HL-60 (cell line): ENCODE measurements at regions not wholly inside any gene's neighbourhood (a gene's known extent, or its start where the extent isn't known, plus 50 kb on each side); places are given as distances from the start of the nearest gene placed in this dataset.

Source experiments
- DNase-seq, 2 experiments: peaks; one replicate each; pipeline ENCODE4 v3.0.0-alpha.2; 2010 to 2020; ENCODE audit warnings: low read depth in 1 of 2, low spot score in 1 of 2
- H3K27ac ChIP-seq: fragments of 250-450 bp; sonication (Bioruptor Pico); replicated peaks from 2 replicates; pipeline ENCODE4 v1.5.1; 2020; ENCODE audit warnings: mild to moderate bottlenecking, moderate library complexity
- H3K27me3 ChIP-seq: fragments of 250-450 bp; sonication (Bioruptor Pico); 2 replicates; pipeline ENCODE4 v1.5.1; 2021; ENCODE audit warnings: mild to moderate bottlenecking, moderate library complexity; ENCODE audit not compliant: insufficient read depth, poor library complexity, severe bottlenecking
- H3K4me3 ChIP-seq: replicated peaks from 2 replicates; pipeline ENCODE4 v1.5.1; 2011; ENCODE audit warnings: mild to moderate bottlenecking, control low read depth, low read length; ENCODE audit not compliant: insufficient read depth
- GABPA ChIP-seq: IDR thresholded peaks from 2 replicates; pipeline ENCODE4 v1.6.1; 2012; ENCODE audit warnings: low read depth
- POLR2AphosphoS5 ChIP-seq: IDR thresholded peaks from 2 replicates; pipeline ENCODE4 v1.6.1; 2012; ENCODE audit warnings: low read depth
- SPI1 ChIP-seq: IDR thresholded peaks from 2 replicates; pipeline ENCODE4 v1.6.1; 2012; ENCODE audit warnings: low read depth, mild to moderate bottlenecking, borderline replicate concordance
- TF ChIP-seq, protein P1 (sequence below): IDR thresholded peaks from 2 replicates; pipeline ENCODE4 v1.6.1; 2012; ENCODE audit warnings: low read depth; ENCODE audit not compliant: insufficient replicate concordance
- TF ChIP-seq, protein P2 (sequence below): IDR thresholded peaks from one replicate; pipeline ENCODE4 v1.5.1; 2011; ENCODE audit warnings: low read length, control low read depth, inconsistent platforms; ENCODE audit not compliant: insufficient read depth

DNA sequence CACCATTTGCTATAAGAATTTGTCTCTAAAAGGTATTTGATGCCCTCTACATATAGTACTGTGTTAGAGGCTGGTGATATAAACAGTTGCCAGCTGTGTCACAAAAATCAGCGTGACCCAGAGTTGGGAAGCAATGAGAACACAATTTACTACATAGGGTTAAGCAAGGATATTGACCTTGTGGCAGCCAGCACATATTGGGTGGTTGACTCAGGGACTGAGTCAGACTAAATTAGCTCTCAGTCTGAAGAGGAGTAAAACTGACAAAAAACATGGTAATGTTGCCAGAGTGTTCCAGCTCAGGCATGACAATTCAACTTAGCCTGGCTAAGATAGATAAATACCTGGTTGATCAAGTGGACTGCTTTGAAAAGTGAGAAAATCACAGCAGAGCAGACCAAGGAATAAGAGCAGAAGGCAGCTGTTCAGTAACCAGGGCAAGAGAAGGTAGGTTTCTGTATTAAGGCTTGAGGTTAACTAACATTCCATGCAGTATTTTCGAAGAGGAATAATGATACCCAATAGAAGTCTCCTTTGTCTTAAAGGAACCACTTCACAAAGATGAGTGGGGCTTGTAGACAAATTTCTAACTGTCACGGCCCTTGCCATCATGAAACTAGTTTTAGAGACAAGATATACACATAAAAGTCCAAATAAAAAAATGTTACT, 108.2 kb upstream of the ERBB4 start:
- H3K4me3 ChIP-seq: no peak overlapping the region
- H3K27ac ChIP-seq: no peak overlapping the region
- no peaks in the 10 kb centered on the region for H3K27me3 ChIP-seq
- no peak for DNase-seq
- no peak for TF ChIP-seq GABPA
- TF ChIP-seq, protein P1, sequence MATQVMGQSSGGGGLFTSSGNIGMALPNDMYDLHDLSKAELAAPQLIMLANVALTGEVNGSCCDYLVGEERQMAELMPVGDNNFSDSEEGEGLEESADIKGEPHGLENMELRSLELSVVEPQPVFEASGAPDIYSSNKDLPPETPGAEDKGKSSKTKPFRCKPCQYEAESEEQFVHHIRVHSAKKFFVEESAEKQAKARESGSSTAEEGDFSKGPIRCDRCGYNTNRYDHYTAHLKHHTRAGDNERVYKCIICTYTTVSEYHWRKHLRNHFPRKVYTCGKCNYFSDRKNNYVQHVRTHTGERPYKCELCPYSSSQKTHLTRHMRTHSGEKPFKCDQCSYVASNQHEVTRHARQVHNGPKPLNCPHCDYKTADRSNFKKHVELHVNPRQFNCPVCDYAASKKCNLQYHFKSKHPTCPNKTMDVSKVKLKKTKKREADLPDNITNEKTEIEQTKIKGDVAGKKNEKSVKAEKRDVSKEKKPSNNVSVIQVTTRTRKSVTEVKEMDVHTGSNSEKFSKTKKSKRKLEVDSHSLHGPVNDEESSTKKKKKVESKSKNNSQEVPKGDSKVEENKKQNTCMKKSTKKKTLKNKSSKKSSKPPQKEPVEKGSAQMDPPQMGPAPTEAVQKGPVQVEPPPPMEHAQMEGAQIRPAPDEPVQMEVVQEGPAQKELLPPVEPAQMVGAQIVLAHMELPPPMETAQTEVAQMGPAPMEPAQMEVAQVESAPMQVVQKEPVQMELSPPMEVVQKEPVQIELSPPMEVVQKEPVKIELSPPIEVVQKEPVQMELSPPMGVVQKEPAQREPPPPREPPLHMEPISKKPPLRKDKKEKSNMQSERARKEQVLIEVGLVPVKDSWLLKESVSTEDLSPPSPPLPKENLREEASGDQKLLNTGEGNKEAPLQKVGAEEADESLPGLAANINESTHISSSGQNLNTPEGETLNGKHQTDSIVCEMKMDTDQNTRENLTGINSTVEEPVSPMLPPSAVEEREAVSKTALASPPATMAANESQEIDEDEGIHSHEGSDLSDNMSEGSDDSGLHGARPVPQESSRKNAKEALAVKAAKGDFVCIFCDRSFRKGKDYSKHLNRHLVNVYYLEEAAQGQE: no peak
- TF ChIP-seq, protein P2, sequence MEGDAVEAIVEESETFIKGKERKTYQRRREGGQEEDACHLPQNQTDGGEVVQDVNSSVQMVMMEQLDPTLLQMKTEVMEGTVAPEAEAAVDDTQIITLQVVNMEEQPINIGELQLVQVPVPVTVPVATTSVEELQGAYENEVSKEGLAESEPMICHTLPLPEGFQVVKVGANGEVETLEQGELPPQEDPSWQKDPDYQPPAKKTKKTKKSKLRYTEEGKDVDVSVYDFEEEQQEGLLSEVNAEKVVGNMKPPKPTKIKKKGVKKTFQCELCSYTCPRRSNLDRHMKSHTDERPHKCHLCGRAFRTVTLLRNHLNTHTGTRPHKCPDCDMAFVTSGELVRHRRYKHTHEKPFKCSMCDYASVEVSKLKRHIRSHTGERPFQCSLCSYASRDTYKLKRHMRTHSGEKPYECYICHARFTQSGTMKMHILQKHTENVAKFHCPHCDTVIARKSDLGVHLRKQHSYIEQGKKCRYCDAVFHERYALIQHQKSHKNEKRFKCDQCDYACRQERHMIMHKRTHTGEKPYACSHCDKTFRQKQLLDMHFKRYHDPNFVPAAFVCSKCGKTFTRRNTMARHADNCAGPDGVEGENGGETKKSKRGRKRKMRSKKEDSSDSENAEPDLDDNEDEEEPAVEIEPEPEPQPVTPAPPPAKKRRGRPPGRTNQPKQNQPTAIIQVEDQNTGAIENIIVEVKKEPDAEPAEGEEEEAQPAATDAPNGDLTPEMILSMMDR: no peak
- TF ChIP-seq POLR2AphosphoS5: no peak
- TF ChIP-seq SPI1: no peak

DNA sequence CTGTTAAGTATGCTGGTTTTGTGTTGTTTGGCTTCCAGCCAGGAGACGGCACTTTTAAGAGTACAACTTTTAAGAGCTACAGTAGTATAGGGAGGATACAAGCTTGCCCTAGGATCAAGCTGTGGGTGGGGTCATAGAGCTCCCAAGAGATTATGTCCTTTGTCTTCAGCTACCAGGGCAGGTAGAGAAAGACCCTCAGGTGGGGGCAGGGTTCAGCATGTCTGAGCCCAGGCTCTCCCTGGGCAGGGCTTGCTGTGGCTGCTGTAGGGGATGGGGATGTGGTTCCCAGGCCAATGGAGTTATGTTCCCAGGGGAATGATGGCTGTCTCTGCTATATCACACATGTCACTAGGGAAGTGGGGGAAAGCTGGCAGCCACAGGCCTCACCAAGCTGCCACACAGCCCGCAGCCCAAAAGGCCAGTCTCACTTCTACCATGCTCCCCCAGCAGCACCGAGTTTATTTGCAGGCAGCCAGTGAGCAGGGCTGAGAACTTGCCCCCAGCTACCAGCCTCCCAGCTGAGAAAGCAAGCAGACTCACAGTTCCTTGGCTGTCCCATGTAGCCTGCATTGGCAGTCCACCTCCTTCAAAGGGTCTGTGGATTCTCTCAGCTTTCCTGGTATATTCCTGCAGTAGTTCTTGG, 105.7 kb upstream of the ERBB4 start:
- TF ChIP-seq GABPA (no peak), POLR2AphosphoS5 (no peak), SPI1 (no peak)
- TF ChIP-seq, protein P2: no peak
- TF ChIP-seq, protein P1: no peak
- no peaks in the 10 kb centered on the region for H3K27me3 ChIP-seq

DNA sequence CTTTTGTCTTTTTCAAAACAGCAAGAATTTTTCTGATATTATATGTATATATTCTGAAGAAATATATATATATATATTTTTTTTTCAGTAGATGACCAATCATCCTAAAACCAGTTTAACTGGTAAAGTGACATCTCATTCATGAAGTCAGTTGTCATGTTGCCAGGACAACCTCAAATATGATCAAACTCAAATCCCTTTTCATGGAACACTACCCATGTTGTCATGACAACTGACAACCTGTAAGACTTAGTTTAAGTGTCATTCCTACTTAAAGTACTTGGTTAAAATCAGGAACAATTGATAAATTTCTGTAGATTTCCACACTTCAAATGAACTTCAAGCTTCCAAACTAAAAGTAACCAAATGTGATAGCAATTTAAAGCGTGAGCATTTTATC, 101.8 kb upstream of the ERBB4 start:
- TF ChIP-seq SPI1: no peak
- H3K27me3 ChIP-seq: no peaks in the 10 kb centered on the region
- DNase-seq: no peak
- H3K27ac ChIP-seq: no peak overlapping the region
- no peak overlapping the region for H3K4me3 ChIP-seq

More for the DNA sequence above, 105.7 kb upstream of the ERBB4 start:
- no peak for DNase-seq
- H3K27ac ChIP-seq: no peak overlapping the region
- no peak overlapping the region for H3K4me3 ChIP-seq

DNA sequence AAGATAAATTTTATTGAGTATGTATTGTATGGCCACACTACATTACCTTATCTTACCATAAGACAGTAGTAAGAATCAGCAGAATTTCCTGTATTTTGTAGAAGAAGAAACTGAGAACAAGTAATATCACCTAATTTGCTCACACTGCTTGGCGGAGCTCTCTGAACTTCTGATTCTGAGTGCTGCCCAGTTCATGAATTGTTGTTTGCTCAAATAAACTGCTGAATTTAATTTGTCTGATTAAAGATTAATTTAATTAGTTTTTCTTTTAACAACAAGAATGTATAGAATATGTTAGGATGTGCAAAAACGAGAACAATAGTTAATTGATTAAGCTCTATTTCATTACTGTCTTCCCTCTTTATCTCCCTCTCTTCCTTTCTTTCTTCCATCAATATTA, 100.1 kb upstream of the ERBB4 start:
- no peaks in the 10 kb centered on the region for H3K27me3 ChIP-seq
- H3K4me3 ChIP-seq: no peak overlapping the region
- H3K27ac ChIP-seq: no peak overlapping the region
- no peak for DNase-seq
- TF ChIP-seq SPI1: no peak
- TF ChIP-seq, protein P1: no peak
- TF ChIP-seq GABPA: no peak
- TF ChIP-seq POLR2AphosphoS5: no peak
- TF ChIP-seq, protein P2: no peak
